NCI-H345 treated with DMSO at 0.1 percent for 48 hours (cell line): ENCODE measurements at regions not wholly inside any gene's neighbourhood (a gene's known extent, or its start where the extent isn't known, plus 50 kb on each side); places are given as distances from the start of the nearest gene placed in this dataset.
"Not testable (repeated sequence)": the region's sequence is repeated elsewhere in the genome, so short reads cannot be mapped to it uniquely, and the experiment has no call there.

Source experiments
- DNase-seq: peaks from one replicate; lab custom pipeline; 2025; ENCODE audit not compliant: unreplicated experiment; lab: John Stamatoyannopoulos, UW

DNA sequence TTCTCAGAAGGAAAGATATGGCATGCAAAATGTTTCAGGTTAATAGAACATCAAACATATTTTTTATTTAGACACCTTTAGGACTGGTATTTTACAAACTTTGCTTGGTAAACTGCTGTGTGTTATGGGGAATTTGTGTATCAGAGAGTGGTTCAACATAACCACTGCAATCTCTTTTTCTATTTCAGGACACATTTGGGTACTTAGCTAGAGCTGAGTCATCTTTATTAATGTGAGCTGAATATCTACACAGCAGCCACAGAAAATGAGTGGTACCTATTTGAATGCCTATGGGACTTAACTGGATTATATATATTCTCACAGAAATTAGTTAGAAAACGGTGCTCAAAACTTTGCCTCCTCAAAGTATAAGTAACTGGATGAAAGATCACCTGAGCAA is 179.8 kb downstream of the SPDYE17 start:
- not testable (repeated sequence) for DNase-seq

DNA sequence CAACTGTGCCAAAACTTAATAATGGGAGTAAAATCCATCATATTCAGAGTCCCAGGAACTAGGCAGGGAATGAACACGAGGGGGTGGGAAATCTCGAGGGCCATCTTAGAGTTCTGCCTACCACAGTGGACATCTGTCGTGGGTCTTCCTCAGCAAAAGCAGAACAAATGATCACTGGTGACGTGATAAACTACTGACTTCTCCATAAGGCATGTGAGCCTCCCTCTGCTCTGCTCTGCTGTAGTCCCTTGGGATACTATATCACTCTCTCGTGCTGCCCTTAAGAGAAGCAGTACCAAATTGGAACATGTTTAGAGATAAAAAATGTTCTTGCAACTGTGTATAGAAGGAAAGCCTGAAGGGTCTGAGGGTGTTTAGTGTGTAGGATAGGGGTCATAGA is 180.5 kb downstream of the SPDYE17 start:
- not testable (repeated sequence) for DNase-seq

DNA sequence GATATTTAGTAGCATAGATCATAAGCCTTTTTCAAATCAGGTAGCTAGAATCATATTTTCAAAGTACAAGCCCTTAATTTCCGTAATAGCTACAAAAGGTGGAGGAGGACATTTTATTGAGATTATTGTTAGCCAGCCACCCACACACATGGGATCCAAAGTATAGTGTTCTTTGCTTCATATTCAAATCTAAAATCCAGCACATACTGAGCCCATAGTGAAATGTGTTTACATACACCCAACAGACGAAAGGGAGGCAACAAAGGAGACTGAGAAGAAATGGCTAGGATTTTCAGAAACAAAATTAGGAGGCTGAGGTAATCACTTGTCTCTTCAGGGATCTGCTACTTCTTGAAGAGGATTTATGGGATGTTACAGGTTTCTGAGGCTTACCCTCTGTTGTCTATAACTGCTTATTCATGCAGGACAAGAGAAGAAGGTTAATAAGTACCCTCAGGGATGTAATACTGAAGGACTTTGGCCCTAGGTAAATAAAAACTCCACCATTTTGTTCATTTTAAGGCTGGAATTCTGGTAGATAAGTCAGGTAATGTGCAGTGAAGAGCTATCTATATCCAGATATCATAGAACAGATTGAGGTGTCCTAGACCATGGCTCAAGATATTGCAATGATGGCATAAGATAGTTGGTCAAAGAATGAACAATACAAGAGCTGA is 182.1 kb downstream of the SPDYE17 start:
- DNase-seq, result not testable (repeated sequence)

DNA sequence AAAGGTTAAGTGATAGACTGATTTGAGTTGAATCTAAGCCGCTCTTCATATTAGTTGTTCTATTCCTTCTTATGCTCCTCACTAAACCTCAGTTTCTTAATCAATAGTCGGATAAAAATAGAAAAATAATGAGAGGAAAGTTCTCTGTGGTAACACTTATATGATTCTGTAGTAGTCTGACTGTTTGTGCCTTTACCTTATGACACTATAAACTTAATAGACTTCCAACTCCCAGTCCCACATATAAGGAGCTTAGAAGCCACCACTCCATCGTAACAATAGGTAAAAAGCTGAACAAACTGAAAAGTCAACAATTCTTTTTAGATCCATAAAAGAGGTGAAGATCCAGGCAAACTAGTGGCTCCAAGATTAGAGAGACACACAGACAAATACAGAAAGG is 192.3 kb downstream of the SPDYE17 start:
- not testable (repeated sequence) for DNase-seq

DNA sequence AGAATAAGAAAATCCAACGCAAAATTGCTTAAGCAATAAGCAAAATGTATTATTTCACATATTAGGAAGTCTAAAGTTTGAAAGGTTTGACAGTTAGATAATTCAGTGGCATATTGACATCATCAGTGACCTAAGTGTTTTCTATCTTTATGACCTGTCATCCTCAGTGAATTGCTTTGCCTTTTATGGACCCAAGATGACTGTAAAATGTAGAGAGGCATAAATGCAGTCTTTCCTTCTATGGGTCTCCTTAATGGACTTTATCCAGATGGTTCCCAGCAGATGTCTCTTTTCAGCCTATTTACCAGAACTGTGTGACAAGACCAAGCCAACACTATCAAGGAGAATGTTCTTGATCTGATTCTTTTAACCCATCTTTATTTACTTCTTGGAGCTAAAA is 192.9 kb downstream of the SPDYE17 start:
- not testable (repeated sequence) for DNase-seq

DNA sequence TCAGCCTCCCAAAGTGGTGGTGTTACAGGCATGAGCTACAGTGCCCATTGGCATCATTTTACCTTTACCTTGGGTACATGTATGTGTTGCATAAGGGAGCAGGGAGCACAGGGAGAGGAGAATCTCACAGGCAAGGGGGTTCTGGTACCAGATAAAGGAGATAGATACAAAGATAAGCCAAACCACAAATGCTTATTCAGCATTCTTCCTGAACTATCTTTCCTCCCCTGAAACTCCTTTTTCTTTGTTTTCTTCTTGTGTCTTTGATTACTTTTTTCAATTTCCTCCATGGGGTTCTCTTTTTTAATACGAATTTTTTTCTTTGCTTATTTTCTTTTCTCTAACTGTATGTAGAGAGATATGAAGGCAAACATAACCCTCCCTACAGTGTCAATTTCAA is 193.8 kb downstream of the SPDYE17 start:
- not testable (repeated sequence) for DNase-seq

DNA sequence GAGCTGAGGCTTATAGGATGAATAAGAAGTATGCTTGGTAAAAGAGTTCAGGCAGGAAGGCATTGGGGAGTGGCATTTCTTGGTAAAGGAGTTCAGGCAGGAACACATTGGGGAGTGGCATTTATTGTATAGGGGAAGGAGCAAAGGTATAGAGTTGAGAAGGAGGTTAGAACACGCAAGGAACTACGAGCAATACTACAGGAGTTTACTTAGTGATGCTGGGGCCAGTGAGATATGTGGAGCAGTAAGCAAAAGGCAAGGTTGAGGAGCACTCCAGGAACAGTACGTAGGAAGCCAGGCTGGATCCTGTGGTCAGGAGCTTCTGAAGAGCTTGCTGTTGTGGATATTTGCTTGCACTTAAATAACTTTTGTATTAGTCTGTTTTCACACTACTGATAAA is 202.2 kb upstream of the POMZP3 start:
- DNase-seq, result not testable (repeated sequence)

DNA sequence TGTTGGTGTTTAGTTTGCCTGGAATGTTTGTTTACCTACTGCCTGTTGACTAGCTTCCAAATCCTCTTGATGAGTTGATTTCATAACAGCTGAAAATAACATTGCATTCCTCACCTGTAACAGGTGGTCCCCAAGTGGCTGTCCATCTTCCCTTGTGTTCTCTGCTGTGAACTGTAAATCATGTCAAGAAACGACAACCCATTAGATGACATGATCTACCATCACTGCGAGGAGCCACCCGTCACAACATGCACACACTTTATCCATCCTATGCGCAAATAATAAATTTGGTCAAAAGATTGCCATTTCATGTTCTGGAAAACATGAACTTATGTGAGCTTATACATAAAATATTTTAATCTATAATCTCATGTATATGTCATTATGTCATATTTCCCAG is 199.1 kb upstream of the POMZP3 start:
- DNase-seq, result not testable (repeated sequence)

DNA sequence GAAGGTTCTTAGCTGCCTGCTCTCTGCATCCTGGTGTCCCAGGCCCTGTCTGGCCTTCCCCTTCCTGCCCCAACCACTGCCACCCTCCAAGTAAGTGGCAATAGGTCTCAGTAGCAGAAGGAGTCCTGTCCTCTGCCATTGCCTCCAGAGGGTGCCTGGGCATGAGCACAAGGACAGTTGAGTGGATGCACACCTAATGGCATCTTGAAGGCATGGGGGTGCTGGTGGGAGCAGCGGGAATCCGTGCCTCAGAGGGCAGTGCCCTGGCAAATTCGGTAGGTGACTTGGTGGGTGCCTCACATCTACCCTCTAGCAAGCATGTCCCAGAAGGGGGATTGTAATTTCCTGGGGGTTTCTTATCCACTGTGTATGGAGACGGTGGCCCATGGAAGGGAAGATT is 182.8 kb upstream of the POMZP3 start:
- DNase-seq, result not testable (repeated sequence)

DNA sequence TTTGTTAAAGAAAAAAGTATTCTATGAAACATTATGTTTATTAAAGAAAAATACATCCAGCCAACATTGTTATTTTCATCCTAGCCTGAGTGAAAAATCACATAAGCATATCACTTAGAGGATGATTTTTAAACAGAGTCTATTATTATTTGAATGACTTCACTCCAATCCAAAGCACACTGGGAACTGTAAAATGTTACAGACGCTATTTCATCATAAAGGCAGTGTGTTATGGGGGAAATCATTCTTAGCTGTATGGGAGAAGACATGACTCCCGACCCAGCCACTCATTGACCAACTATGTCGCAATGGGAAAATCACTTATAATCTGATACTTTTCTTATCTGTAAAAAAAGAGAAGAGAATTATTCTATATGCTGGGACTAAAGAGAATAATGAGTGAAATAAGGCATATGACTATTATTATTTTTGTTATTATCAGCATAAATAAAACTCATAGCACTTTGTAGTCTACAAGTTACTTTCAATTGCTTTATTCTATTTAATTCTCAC is 180.6 kb upstream of the POMZP3 start:
- DNase-seq, result not testable (repeated sequence)

DNA sequence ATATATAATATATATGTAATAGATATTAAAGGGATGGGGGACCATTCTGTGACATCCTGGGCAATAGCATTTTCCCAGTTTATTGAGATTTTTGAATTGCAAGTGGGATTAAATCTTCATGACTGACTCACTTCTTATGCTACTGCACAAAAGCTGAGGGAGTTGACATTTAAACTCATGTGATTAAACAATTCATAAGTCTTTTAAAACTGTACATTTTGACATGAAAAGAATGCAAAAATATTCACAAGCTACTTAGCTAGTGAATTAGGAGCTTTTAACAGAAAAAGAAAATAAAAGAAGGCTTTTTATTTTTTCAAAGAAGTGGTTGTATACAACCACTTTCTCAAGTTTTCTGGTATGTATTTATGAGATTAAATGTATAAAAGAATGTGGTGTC is 179.4 kb upstream of the POMZP3 start:
- not testable (repeated sequence) for DNase-seq

DNA sequence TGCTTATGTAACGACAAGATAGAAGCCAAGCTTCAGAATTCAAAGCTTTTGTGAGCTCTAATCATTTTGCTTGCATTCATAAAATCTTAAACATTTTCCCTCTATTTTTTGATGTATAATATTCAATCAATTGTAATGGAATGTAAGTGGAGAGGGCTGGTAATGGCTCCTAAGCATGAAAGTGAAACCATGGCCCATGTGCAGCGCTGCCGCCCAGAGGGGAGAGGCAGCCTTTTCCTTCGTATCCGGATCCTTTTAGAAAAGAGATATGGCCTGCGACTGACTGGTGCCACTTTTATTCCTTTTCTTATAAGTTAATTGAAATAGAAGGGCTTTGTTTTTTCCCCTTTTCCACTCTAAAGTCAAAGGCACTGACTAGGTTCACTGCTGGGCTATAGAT is 178.9 kb upstream of the POMZP3 start:
- DNase-seq, result not testable (repeated sequence)

DNA sequence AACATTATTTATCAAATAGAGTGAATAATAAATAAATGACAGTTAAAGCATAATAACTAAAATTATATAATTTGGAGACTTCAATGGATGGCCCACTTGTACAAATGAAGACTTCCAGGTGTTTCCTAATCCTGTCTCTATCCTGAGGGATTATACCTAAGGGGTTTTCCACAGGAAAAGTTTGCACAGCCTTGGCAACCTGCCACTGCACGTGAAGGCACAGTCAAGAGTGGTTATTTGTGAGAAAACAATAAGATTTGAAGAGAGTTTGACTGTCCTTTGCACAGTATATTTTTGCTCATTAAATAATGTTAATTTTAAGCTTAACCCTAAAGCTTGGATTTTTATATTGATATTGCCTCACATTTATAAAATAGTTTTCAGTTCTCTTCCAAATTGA is 178.2 kb upstream of the POMZP3 start:
- not testable (repeated sequence) for DNase-seq

DNA sequence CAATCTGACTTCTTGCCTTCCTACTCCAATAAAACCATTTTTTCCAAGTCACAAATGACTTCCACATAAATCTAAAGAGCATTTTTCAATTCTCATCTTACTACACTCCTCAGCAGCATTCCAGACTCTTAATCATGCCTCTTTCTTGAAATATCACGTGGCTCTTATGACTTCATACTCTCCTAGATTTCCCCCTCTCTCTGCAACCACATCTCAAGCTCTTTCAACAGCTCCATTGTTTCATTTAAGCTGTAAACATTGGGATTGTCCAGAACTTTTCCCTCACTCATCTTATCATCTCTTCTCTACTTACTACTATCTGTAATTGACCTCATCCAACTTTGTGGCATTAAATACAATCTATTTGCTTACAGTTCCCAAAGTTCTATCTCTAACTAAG is 170.6 kb upstream of the POMZP3 start:
- not testable (repeated sequence) for DNase-seq

DNA sequence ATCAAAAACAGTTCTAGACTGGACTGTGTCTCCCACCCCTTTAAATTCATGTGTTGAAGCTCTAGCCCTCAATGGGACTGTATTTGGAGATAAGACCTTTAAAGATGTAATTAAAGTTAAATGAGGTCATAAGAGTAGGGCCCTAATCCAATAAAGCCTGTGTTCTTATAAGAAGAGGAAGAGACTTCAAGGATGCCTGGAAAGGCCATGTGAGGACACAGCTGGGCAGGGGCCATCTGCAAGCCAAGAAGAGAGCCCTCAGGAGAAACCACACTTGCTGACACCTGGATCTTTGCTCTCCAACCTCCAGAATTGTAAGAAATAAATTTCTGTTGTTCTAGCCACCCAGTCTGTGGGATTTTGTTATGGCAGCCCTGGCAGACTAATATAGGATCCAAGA is 153.6 kb upstream of the POMZP3 start:
- not testable (repeated sequence) for DNase-seq

DNA sequence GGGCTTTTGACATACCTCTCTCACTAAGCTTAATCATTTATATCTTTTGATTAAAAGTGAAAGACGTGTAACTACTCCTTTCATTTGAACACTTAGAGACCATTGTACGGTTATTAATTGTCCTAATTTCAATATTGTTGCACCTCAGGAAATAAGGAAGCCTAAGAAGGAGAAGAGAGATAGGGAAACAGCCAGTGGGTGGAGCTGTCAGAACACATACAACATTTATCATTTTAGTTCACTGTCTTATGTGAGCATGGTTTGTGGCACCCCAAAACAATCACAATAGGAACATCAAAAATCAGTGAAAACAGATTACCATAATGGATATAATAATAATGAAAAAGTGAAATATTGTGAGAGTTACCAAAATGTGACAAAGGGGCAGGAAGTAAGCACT is 147.2 kb upstream of the POMZP3 start:
- not testable (repeated sequence) for DNase-seq

DNA sequence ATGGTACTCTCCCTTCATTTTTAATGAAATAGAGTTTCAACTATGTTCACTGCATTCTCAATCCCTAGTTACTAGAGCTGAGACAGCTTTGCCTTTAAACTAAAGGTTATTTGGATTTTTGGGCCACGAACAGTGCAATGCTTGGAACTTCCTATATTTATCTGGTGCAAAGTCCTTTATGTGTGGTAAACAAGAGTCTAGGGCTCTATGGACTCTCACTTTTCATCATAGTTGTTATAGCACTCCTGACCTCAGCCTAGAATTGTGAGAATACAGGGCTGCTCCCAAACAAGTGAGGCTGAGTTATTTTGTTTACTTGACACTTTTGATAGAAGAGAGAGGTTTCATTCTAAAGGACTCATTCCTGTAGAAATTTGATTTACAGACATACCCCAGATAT is 144.9 kb upstream of the POMZP3 start:
- not testable (repeated sequence) for DNase-seq

DNA sequence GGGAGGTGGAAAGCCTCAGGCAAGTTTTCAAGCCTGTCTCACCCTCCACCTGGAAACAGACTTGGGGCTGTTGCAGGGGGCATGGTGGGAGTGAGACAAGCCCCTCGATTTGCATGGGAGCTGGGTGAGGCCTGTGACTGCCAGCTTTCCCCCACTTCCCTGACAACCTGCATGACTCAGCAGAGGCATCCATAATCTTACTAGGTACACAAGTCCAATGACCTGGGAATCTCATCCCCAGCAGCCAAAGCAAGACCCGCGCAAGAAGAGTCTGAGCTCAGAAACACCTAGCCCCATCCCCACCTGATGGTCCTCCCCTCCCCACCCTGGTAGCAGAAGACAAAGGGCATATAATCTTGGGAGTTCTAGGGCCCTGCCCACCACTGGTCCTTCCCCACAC is 136.9 kb upstream of the POMZP3 start:
- not testable (repeated sequence) for DNase-seq

DNA sequence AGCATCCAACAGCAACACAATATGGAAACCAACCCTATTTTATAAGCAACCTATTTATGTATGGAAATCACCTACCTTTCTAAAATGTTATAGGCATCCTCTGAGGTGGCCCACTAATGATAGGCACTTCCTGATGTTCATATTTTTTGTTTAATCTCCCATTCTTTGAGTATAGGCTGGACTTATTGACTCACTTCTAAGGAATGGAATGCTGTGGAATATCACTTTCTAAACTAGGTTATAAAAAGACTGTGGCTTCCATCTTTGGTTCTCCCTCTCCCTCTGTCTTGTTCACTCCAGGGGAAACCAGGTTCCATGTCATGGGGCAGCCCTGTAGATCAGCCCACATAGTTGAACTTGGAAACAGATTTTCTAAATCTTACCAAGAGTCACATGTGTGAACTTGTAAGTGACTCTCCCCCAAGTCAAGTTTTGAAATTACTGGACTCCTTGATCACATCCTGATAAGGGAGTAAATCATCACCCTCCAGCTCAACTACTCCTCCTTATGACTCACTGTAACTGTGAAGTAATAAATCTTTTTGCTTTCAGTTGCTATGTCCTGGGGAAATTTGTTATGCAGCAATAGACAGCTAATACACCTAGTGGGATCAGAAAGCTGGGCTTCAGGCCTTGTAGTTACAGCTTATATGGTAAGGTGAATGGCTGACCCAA is 133.6 kb upstream of the POMZP3 start:
- DNase-seq, result not testable (repeated sequence)

DNA sequence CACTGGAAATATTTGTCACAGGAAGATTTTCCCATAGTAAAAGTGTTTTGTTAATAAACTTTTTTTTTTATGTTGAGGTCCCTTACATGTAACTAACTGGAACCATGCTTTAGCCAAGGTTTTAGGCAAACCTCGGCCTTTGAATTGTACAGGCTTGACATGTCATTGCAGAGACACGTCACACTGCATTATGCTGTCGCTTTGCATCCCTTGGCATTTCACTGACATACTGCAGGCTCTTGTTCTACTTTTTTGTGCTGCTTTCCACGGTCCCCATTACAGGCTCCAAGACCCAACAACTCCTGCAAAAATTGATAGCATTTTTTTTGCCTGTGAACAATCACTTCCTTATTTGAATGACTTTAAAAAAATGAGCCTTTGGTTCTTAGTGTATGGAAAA is 112.5 kb upstream of the POMZP3 start:
- not testable (repeated sequence) for DNase-seq

DNA sequence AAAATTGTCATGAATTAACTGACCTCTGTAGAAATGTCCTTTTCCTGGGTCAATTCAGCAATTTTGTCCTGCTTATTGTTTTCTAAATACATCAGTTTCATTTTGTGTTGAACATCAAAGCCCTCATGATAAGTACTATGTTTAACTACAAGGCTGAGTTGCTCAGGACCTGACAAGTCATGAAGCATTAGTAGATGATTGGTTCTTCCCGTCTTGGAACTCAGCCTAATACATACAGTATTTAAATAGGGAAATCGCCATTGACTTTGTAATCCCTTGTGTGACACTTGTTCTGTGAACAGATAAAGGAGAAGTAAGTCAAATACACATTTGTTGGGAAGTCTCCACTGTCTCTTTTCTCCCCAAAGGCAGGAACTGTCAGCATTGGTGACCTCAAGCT is 109.6 kb upstream of the POMZP3 start:
- not testable (repeated sequence) for DNase-seq

DNA sequence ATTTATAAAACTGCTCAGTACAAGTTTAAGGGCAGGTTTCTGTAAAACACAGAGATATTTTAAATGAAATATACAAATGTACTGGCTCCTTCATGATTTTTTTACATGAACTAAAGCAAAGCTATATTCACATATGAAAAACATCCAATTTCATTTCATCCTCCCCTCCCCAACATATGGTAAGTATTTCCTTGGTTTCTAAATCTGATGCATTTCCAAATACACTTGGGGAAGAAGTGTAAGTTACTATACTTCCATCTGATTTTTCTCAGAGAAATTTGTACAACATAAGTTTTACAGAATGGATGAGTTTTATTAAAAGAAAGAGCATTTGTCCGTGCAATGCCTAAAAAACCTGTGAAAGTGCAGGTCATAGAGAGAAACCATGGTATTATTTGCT is 109.0 kb upstream of the POMZP3 start:
- not testable (repeated sequence) for DNase-seq
